H7 (cell line): ENCODE measurements at regions not wholly inside any gene's neighbourhood (a gene's known extent, or its start where the extent isn't known, plus 50 kb on each side); places are given as distances from the start of the nearest gene placed in this dataset.
"Not testable (repeated sequence)": the region's sequence is repeated elsewhere in the genome, so short reads cannot be mapped to it uniquely, and the experiment has no call there.

Source experiments
- DNase-seq: peaks from one replicate; pipeline ENCODE4 v3.0.0; 2012
- H3K27me3 ChIP-seq: 2 replicates; pipeline ENCODE4 v1.6.0; 2011; ENCODE audit warnings: mild to moderate bottlenecking, low read length; ENCODE audit not compliant: control insufficient read depth, insufficient read depth
- H3K36me3 ChIP-seq: replicated peaks from 2 replicates; pipeline ENCODE4 v1.5.1; 2011; ENCODE audit warnings: low read length; ENCODE audit not compliant: control insufficient read depth, insufficient read depth
- H3K4me3 ChIP-seq: 2 replicates; pipeline ENCODE4 v1.5.1; 2011; ENCODE audit warnings: low read depth, mild to moderate bottlenecking, control low read depth, low read length, moderate library complexity; ENCODE audit not compliant: insufficient read depth

- no peaks in the 10 kb centered on the region for H3K27me3 ChIP-seq
- no peaks in the 10 kb centered on the region for H3K36me3 ChIP-seq
- no peak overlapping the region for H3K4me3 ChIP-seq
- DNase-seq, result no peak
Observed at GRCh38 chr13:90918536-90918935, 429.0 kb upstream of the MIR17HG start.

GRCh38 chr13:90919153-90919552 is 428.3 kb upstream of the MIR17HG start:
- DNase-seq, result no peak
- H3K27me3 ChIP-seq, result no peaks in the 10 kb centered on the region
- H3K36me3 ChIP-seq, result no peaks in the 10 kb centered on the region
- no peak overlapping the region for H3K4me3 ChIP-seq

- DNase-seq, result no peak
- no peaks in the 10 kb centered on the region for H3K27me3 ChIP-seq
- H3K36me3 ChIP-seq, result no peaks in the 10 kb centered on the region
- H3K4me3 ChIP-seq, result no peak overlapping the region
Observed at GRCh38 chr13:90926459-90926858, 421.0 kb upstream of the MIR17HG start.

- Histone ChIP-seq H3K27me3 (no peaks in the 10 kb centered on the region), H3K4me3 (no peak overlapping the region), H3K36me3 (no peaks in the 10 kb centered on the region)
- no peak for DNase-seq
Observed at GRCh38 chr13:90928109-90928508, 419.4 kb upstream of the MIR17HG start.

GRCh38 chr13:90933097-90933826 is 414.2 kb upstream of the MIR17HG start:
- DNase-seq, result no peak
- Histone ChIP-seq H3K36me3 (no peaks in the 10 kb centered on the region), H3K27me3 (no peaks in the 10 kb centered on the region), H3K4me3 (no peak overlapping the region)

- Histone ChIP-seq H3K27me3 (no peaks in the 10 kb centered on the region), H3K36me3 (no peaks in the 10 kb centered on the region), H3K4me3 (no peak overlapping the region)
- DNase-seq, result no peak
Observed at GRCh38 chr13:90934741-90935140, 412.7 kb upstream of the MIR17HG start.

GRCh38 chr13:90938848-90939247 is 408.6 kb upstream of the MIR17HG start:
- Histone ChIP-seq H3K27me3 (no peaks in the 10 kb centered on the region), H3K4me3 (no peak overlapping the region), H3K36me3 (no peaks in the 10 kb centered on the region)
- DNase-seq, result no peak

- no peak for DNase-seq
- no peaks in the 10 kb centered on the region for H3K27me3 ChIP-seq
- H3K36me3 ChIP-seq, result no peaks in the 10 kb centered on the region
- H3K4me3 ChIP-seq, result no peak overlapping the region
Observed at GRCh38 chr13:90943946-90944345, 403.5 kb upstream of the MIR17HG start.

GRCh38 chr13:90945146-90945545 is 402.3 kb upstream of the MIR17HG start:
- H3K36me3 ChIP-seq, H3K27me3 ChIP-seq, DNase-seq, H3K4me3 ChIP-seq: not testable (repeated sequence)

GRCh38 chr13:90946125-90946524 is 401.4 kb upstream of the MIR17HG start:
- H3K27me3 ChIP-seq, DNase-seq, H3K36me3 ChIP-seq, H3K4me3 ChIP-seq: not testable (repeated sequence)

- no peaks in the 10 kb centered on the region for H3K36me3 ChIP-seq
Observed at GRCh38 chr13:90947976-90948375, 399.5 kb upstream of the MIR17HG start.

GRCh38 chr13:90950160-90950559 is 397.3 kb upstream of the MIR17HG start:
- DNase-seq, result no peak
- H3K27me3 ChIP-seq, result no peaks in the 10 kb centered on the region
- H3K36me3 ChIP-seq, result no peaks in the 10 kb centered on the region
- no peak overlapping the region for H3K4me3 ChIP-seq

More at GRCh38 chr13:90947976-90948375, 399.5 kb upstream of the MIR17HG start:
- no peaks in the 10 kb centered on the region for H3K27me3 ChIP-seq
- no peak overlapping the region for H3K4me3 ChIP-seq
- no peak for DNase-seq

- Histone ChIP-seq H3K27me3 (no peaks in the 10 kb centered on the region), H3K36me3 (no peaks in the 10 kb centered on the region), H3K4me3 (no peak overlapping the region)
- DNase-seq, result no peak
Observed at GRCh38 chr13:90951663-90952062, 395.8 kb upstream of the MIR17HG start.

- no peaks in the 10 kb centered on the region for H3K27me3 ChIP-seq
- no peak for DNase-seq
- H3K4me3 ChIP-seq, result no peak overlapping the region
Observed at GRCh38 chr13:90952326-90952725, 395.2 kb upstream of the MIR17HG start.

GRCh38 chr13:90954605-90955195 is 392.8 kb upstream of the MIR17HG start:
- no peaks in the 10 kb centered on the region for H3K36me3 ChIP-seq
- no peak for DNase-seq
- no peak overlapping the region for H3K4me3 ChIP-seq
- H3K27me3 ChIP-seq, result no peaks in the 10 kb centered on the region

More at GRCh38 chr13:90952326-90952725, 395.2 kb upstream of the MIR17HG start:
- no peaks in the 10 kb centered on the region for H3K36me3 ChIP-seq
